Lower leg skin (tissue), 3 donors: ENCODE measurements at regions not wholly inside any gene's neighbourhood (a gene's known extent, or its start where the extent isn't known, plus 50 kb on each side); places are given as distances from the start of the nearest gene placed in this dataset.
"Not testable (repeated sequence)": the region's sequence is repeated elsewhere in the genome, so short reads cannot be mapped to it uniquely, and the experiment has no call there.

ENCODE experiments used
- CTCF ChIP-seq, 3 donors: fragments of 450-650 bp; IDR thresholded peaks; one replicate each; pipeline ENCODE4 v1.5.1; 2016; ENCODE audit warnings: antibody characterized with exemption in 3 of 3, mild to moderate bottlenecking in 3 of 3, moderate library complexity in 2 of 3
- POLR2A ChIP-seq, 2 donors: fragments of 450-650 bp; IDR thresholded peaks; one replicate each; pipeline ENCODE4 v1.6.1; 2016 to 2017; ENCODE audit warnings: antibody characterized with exemption in 2 of 2, mild to moderate bottlenecking in 1 of 2, moderate library complexity in 1 of 2

GRCh38 chr21:27768046-27768637 is 801.3 kb upstream of the ADAMTS5 start:
- TF ChIP-seq POLR2A, CTCF (IDR thresholded peaks at IDR 0.05): not testable (repeated sequence)
